ENCODE measurements at regions not wholly inside any gene's neighbourhood (a gene's known extent, or its start where the extent isn't known, plus 50 kb on each side); places are given as distances from the start of the nearest gene placed in this dataset.
"Not testable (repeated sequence)": the region's sequence is repeated elsewhere in the genome, so short reads cannot be mapped to it uniquely, and the experiment has no call there.

- no peak for DNase-seq
Observed at GRCh38 chr3:109678600-109678999, 341.3 kb upstream of the DPPA4 start.

GRCh38 chr3:109679664-109680063 lies 342.3 kb upstream of the DPPA4 start:
- DNase-seq = no peak

- peak; percentile 0 for DNase-seq
Observed at GRCh38 chr3:109683746-109684145, 346.4 kb upstream of the DPPA4 start.

GRCh38 chr3:109685084-109686079 lies 348.0 kb upstream of the DPPA4 start:
- DNase-seq = peak; percentile 97

GRCh38 chr3:109687626-109688025 lies 350.3 kb upstream of the DPPA4 start:
- peak; percentile 8 for DNase-seq

- DNase-seq = no peak
Observed at GRCh38 chr3:109696932-109697331, 359.6 kb upstream of the DPPA4 start.

- DNase-seq = peak; percentile 8
Observed at GRCh38 chr3:109702252-109702651, 364.9 kb upstream of the DPPA4 start.

- DNase-seq = no peak
Observed at GRCh38 chr3:109702976-109703375, 365.6 kb upstream of the DPPA4 start.

- not testable (repeated sequence) for DNase-seq
Observed at GRCh38 chr3:109705133-109705532, 367.8 kb upstream of the DPPA4 start.

GRCh38 chr3:109707617-109708016 lies 370.3 kb upstream of the DPPA4 start:
- no peak for DNase-seq

GRCh38 chr3:109713288-109713687 lies 375.9 kb upstream of the DPPA4 start:
- no peak for DNase-seq

- DNase-seq = no peak
Observed at GRCh38 chr3:109715707-109716106, 378.4 kb upstream of the DPPA4 start.

- no peak for DNase-seq
Observed at GRCh38 chr3:109718850-109719249, 381.5 kb upstream of the DPPA4 start.

GRCh38 chr3:109728861-109729494 lies 391.6 kb upstream of the DPPA4 start:
- DNase-seq = no peak

GRCh38 chr3:109731639-109732473 lies 394.5 kb upstream of the DPPA4 start:
- peak; percentile 51 for DNase-seq

- DNase-seq = no peak
Observed at GRCh38 chr3:109743981-109744380, 406.6 kb upstream of the DPPA4 start.

GRCh38 chr3:109772520-109772919 lies 435.2 kb upstream of the DPPA4 start:
- DNase-seq = no peak

GRCh38 chr3:109774108-109774507 lies 436.8 kb upstream of the DPPA4 start:
- no peak for DNase-seq

GRCh38 chr3:109784285-109784684 lies 446.9 kb upstream of the DPPA4 start:
- DNase-seq = no peak

- DNase-seq = no peak
Observed at GRCh38 chr3:109784852-109785631, 447.7 kb upstream of the DPPA4 start.

GRCh38 chr3:109803274-109803673 lies 465.9 kb upstream of the DPPA4 start:
- DNase-seq = no peak

GRCh38 chr3:109804697-109805096 lies 467.4 kb upstream of the DPPA4 start:
- no peak for DNase-seq

All from fibroblast of skin of scalp (primary cell).